ENCODE measurements at regions not wholly inside any gene's neighbourhood (a gene's known extent, or its start where the extent isn't known, plus 50 kb on each side); places are given as distances from the start of the nearest gene placed in this dataset.

DNA sequence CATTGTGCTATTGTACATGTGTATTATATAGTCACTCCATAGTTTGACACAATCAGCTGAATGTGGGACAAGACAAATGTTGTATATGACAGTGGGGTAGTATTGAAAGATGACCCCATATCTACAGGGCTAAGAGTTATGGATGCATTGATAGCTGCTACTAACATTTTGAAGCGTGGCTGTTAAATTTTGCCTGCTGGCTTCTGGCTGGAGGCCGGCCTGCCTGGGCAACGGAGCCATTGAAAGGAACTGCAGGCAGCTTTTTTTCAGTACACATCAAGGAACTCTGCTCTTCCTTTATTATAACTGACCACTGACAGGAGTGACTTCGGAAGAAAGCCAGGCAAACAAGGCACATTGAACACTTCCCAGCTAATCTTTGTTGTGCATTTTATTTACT lies 76.1 kb upstream of the TMEM33 start:
- no peak for DNase-seq

DNA sequence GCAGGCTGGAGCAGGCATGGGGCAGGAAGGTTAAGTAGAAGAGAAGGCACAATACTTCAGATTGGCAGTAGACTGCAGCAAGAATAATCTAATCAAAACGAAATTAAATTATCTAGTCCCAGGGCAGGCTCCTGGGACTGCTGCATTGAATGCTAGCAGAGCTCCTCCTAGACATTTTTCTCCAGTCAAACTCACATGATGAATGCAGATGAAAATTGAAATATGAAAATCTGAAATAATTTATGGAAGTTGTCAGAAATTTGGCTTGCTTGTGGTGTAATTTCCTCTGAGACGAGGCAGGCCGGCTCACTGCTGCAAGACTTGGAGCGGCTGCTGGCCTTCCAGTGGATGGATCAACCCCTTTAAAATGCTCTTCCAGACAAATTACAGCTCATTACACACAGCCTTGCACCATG lies 78.0 kb upstream of the TMEM33 start:
- no peak for DNase-seq

DNA sequence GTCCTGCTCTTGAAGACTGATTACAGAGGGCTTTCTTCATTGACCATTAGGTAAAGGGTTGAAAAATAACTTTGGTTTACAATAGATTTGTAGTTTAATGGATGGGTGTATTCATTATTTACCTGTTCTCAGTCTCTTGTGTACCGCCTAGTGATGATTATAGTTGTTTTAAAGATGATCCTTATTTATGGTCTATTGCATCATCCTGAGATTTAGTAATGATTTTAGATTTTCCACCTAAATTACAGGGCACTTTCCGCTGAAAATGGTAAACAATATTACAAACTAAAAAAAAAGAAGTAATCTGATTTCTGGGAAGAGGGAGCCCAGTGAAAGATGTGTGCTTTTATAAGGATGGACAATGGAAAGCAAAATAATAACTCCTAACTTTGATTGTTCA lies 78.4 kb upstream of the TMEM33 start:
- DNase-seq: no peak

DNA sequence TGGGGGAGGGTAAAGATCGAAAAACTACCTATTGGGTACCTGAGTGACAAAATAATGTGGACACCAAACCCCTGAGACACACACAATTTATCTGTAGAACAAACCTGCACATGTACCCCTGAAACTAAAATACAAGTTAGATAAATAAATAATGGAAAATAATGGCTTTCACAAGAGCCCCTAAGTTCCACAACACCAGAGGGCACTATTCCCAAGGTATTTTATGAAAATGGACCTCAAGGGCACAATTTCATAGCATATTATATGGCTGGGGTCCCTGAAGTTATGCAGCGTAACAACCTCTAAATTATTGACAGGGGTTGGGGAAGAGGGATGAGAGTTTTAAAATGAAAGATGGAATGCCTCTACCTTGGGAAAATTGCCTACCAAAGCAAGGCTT lies 81.3 kb upstream of the TMEM33 start:
- no peak for DNase-seq

DNA sequence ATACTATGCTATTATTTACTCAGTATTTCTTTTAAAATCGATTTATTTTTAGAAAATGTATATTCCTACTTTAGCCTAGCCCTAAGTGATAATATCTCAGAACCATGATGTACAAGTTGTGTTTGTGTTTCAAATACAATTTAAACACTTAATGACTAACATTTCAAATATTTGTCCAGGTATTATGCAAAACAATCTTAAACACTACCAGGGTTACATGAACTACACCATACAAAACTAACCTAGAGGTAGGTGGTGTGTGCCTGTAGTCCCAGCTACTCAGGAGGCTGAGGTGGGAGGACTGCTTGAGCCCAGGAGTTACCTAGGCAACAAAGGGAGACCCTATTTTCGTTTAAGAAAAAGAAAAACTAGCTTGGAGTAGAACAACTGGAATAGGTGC lies 83.0 kb upstream of the TMEM33 start:
- no peak for DNase-seq

DNA sequence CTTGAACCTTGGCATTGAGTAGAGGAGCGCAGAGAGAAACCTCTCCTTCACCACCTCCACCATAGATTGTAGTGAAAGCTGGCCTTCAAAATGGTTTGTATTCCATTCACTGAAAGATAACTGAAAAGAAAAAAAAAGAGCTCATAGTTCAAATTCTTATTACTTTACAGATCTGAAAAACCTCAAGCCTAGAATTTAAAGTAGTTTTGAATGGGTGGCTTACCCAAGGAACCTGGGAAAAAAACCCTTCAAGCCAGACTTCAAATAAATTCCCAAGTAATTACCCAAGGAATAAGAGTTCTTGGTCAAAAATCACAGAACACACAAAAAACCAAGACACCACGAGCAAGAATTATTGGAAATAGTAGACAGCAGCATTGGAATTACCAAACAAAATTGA lies 83.6 kb upstream of the TMEM33 start:
- no peak for DNase-seq

DNA sequence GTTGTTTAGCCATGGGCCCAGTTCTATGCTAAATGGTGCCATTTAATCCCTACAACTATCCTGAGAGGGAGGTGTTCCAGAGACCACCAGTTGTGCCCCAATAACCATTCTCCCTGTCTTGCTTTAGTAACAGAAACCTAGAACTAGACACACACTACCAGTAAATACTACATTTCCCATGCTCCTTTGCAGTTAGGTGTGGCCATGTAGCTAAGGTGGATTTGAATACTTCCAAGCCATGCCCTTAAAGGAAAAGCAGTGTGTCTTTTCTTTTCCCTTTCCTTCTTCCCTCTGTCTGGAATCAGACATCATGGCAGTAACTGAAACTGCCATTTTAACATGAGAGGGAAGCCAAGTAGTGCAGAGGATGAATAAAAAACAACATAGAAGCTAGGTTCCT lies 90.9 kb upstream of the TMEM33 start:
- no peak for DNase-seq

DNA sequence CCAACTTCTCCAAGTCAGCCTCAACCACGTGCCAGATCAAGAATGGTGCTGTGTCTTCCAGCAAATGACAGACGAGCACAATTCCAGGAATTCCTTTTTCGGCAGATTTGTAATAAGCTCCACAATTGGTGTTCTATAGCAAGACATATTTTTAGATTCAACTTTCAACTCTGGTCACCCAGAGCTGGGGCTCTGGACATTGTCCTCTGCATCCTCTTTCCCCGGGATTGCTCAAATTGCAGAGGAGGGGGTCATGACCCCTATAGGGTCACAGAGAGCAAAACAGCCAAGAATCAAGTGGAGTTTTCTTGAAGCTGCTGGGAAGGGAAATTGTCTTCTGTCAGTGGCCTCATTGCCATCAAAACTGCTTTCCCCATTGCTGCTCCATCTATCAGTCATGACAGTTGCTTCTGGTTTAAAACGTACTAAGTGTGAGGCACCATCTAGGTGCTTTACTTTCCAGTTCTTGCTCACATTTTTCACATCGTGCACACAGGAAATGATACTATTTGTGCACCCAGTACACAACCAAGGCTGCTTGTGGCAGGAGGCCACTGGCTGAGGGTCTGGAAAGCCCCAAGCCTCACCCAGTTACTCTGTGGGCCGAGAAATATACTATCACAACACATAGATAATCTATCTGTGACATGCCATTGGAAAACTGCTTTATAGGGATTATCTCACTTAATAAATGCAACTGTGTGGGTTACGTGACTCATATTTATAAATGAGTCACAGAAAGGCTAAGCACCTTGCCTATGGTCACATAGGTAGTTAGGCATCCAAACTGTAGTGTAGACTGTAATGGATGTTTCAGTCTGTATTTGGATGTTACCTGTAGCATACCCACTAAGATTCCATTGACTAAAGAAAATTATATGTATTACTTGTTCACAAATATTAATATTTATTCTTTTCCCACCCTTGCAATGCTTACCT lies 91.7 kb upstream of the PHOX2B start:
- DNase-seq: no peak

DNA sequence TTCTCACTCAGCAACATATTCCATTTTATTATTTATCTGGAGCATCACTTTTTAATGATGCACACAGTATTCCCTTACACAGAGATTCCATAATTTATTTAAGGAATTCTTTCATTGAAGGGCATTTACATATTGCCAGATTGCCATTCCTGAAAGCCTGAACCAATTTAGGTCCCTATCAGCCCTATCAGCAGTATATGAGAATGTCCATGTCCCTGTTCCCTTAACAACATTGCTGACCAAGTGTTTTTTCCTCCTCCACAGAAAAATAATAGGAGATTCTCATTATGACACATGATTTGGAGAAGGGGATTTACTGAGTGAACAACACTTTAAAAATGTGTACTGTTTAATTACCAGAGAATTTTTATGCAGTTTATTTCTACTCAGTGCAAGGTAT lies 90.1 kb upstream of the PHOX2B start:
- DNase-seq: no peak

DNA sequence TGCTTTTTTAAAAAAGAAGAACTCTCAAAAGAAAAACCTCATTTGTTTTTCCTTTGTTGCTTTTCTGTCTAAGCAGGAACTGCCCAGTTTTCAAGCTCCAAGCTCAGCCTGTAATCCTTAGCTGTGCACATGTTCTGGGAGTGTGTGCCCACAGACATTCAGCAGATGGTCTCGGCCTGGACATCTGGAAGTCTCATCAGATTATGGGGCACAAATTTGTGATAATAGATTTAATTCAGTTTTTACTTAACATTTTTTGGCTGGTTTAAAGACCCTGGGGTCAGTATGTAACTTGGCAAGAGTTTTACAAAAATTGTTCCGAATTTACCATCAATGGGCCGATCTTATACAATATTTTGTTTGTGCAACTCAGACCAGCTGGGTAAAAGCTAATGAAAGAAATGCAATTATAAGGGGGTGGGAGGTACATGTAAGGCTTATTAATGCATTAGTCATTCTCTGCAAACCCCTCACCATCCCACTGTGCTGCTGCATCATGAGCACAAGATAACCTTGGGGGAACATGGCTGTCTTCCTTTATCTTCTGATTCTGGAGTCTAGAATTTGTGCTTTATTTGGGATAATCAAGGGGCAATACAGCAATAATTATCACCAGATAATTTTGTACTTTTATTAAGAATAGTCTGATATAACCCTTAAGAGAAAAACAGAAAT lies 86.9 kb upstream of the PHOX2B start:
- no peak for DNase-seq

DNA sequence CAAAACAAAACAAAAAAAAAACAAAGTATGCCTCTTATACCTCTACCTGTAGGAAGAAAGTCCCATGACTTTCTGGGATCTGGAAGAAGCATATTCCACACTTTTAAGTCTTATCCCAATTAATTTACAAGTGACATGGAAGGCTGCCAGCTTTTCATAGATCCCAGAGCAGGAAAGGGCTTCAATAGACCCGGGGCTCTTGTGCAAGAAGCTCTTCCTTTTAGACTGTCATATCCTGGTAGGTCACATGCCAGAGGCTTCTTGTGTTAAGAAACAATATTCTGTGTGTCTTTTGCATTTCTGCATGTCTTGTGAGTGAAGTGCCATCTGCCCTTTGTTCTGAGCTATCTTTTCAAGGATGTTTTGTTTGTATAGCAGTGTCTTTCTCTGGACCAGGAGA lies 84.4 kb upstream of the PHOX2B start:
- no peak for DNase-seq

DNA sequence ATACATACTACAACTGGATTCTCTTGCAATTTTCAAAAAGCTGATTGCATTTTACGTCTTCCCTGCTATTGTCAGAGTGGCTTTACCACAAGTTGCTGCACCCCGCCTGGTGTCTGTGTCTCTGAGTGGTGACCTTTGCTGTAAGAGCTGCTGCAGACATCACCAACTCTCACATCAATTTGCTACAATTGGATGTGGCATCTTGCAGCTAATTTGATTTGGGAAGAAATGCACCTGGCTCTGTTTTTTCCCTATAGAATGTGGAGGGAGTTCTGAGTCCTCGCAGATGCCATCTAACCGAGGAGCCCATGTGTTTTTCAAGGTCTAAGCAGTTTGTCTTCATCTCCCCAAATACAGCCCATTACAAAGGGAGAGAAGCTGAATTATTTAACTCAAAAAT lies 73.8 kb upstream of the PHOX2B start:
- DNase-seq: no peak

DNA sequence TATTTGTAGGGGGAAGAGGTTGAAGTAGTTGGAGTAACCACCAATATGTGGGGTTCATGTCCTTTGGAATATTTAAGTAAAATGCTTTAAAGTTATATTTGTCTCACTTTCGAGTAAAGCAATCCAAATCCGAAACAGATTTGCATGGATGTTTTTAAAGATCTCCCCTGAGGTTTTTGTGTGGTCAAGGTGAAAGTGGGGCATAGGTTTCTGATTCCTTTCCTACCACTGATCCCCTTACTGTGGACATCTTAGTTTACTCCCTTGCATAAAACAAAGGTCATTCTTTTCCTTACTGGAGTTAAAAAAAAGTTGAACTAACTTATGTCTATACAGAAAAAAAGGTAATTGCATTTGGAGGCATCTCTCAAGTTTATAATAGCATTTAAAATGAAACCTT lies 71.9 kb upstream of the PHOX2B start:
- DNase-seq: no peak

DNA sequence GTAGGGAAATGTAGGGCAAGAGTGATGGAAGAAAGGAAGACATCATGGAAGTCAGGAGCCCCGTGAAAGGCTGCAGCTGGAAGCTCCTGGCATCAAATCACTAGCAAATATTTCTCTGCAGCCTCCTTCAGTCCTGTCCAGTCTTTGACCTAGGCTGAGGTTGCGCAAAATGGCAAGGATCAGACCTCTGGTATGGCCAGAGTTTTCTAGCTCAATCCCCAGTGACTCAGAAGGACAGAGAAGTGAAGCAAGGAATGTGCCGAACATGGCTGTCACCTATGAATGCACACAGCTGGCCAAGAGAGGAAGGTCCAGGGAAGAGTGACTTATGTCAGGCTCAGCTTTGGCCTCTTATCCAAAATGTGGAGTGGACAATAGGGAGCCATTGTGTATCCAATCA lies 71.1 kb upstream of the PHOX2B start:
- DNase-seq: no peak

DNA sequence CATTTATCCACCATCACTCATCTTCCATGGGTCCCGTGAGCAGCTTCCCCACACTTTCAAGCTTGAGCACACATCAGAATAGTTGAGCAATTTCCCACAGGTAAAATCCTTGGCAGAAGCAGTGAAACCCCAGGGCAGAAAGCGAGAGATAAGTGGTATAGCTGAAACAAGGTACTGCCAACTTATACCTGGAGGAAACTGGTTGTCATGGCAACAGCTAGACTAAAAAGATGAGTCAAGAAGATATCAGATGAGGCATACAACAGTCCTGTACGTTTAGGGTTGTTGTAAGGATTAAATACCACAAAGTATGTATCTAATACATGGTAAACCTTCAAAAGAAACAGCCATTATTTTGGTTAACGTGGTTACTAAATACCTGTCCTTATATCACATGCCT lies 66.9 kb upstream of the PHOX2B start:
- DNase-seq: no peak

DNA sequence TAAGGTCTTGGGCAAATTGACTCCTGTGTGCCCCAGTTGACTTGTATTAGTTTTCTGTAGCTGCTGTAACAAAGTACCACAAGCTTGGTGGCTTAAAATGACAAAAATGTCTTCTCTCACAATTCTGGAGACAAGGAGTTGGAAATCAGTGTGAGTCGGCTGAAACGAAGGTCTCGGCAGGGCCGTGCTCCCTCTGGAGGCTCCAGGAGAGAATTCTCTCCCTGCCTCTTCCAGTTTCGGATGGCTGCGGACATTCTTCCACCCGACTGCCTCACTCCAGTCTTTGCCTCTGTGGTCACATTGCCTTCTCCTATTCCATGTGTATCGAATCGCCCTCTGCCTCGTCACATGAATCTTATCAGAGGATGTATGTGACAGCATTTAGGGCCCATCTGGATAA lies 66.0 kb upstream of the PHOX2B start:
- DNase-seq: no peak

DNA sequence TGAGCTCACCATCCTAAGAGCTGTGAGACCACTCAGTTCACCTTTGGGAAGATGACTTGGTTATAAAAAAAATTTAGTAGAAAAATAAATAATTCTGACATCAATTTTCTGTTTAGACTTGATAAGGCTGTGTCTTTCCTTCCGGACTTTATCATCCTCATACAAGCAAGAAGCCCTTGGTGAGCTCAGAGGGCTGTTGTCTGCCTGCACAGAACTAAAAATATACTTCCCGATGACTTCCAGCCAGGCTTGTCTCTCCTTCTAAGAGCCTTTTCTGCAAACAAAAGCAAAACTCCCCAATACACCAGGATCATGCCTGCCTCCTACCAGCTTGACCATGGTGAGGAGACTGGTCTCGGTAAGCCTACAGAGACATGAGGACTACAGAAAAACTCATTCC lies 58.3 kb upstream of the PHOX2B start:
- no peak for DNase-seq

DNA sequence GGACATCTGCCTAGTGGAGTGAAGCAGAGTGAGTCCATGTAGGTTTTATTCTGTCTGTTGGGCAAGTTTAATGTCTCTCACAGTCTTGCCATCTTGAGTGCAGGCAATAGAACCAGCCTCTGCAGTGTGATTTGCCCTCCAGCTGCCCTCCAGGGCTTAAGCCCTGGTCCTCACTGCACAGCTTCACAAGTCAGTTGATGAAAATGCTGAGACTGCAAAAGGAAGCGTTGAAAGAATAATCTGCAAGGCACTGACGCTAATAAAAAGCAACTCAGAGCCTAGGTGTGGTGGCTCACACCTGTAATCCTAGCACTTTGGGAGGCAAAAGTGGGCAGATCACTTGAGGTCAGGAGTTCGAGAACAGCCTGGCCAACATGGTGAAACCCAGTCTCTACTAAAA lies 54.1 kb upstream of the PHOX2B start:
- DNase-seq: no peak

DNA sequence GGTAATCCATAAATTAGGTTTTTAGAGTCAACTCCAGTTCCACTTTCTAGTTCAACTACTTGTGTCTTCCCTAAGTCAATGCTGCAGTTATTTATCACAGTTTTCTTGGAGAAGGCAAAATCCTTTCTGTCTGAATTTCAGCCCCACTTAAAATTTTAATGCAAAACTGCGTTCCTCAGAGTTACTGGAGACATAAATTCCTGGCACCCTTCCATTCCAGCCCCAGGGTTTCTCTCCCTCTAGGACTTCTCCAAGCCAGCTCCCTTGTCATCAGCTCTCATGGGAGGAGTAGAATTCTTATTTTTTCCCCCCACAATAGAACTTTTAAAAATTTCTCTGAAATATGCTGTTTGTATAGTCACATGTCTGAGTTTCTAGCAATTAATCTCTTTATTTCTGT lies 50.6 kb upstream of the PHOX2B start:
- no peak for DNase-seq
